HL-60/S4 (cell line): ENCODE measurements at regions not wholly inside any gene's neighbourhood (a gene's known extent, or its start where the extent isn't known, plus 50 kb on each side); places are given as distances from the start of the nearest gene placed in this dataset.

Source experiments
- in situ Hi-C: fragments of 300-500 bp; cut with MboI; formaldehyde crosslinking; loops from 2 replicates; pipeline ENCODE4 v1.14.3; 2022; ENCODE audit warnings: low sequenced_read_pairs

- in situ Hi-C loops, result no loop called here
Observed at GRCh38 chr5:158086856-158087255, 227.9 kb upstream of the CLINT1 start.

- in situ Hi-C loops, result no loop called here
Observed at GRCh38 chr5:158084292-158084691, 225.3 kb upstream of the CLINT1 start.

GRCh38 chr5:158082696-158083287, 223.8 kb upstream of the CLINT1 start:
- in situ Hi-C loops, result no loop called here

GRCh38 chr5:158080112-158080511, 221.2 kb upstream of the CLINT1 start:
- in situ Hi-C loops, result no loop called here

- in situ Hi-C loops, result no loop called here
Observed at GRCh38 chr5:158079097-158079496, 220.2 kb upstream of the CLINT1 start.

- in situ Hi-C loops, result no loop called here
Observed at GRCh38 chr5:158074992-158075769, 216.2 kb upstream of the CLINT1 start.

- in situ Hi-C loops, result no loop called here
Observed at GRCh38 chr5:158074597-158074991, 215.6 kb upstream of the CLINT1 start.

- in situ Hi-C loops, result no loop called here
Observed at GRCh38 chr5:158070859-158071258, 211.9 kb upstream of the CLINT1 start.

- in situ Hi-C loops, result no loop called here
Observed at GRCh38 chr5:158069838-158070237, 210.9 kb upstream of the CLINT1 start.

GRCh38 chr5:158068964-158069363, 210.0 kb upstream of the CLINT1 start:
- in situ Hi-C loops, result no loop called here

- in situ Hi-C loops, result no loop called here
Observed at GRCh38 chr5:158066076-158066475, 207.1 kb upstream of the CLINT1 start.

GRCh38 chr5:158064334-158065123, 205.6 kb upstream of the CLINT1 start:
- in situ Hi-C loops, result no loop called here

- in situ Hi-C loops, result no loop called here
Observed at GRCh38 chr5:158063052-158063451, 204.1 kb upstream of the CLINT1 start.

- in situ Hi-C loops, result no loop called here
Observed at GRCh38 chr5:158061451-158061850, 202.5 kb upstream of the CLINT1 start.

GRCh38 chr5:158060212-158060611, 201.3 kb upstream of the CLINT1 start:
- in situ Hi-C loops, result no loop called here

GRCh38 chr5:158058208-158059120, 199.5 kb upstream of the CLINT1 start:
- in situ Hi-C loops, result no loop called here

GRCh38 chr5:158056130-158056825, 197.3 kb upstream of the CLINT1 start:
- in situ Hi-C loops, result no loop called here

GRCh38 chr5:158055111-158055501, 196.2 kb upstream of the CLINT1 start:
- in situ Hi-C loops, result no loop called here

GRCh38 chr5:158054223-158055110, 195.5 kb upstream of the CLINT1 start:
- in situ Hi-C loops, result no loop called here
